GM06990 (cell line): ENCODE measurements at regions not wholly inside any gene's neighbourhood (a gene's known extent, or its start where the extent isn't known, plus 50 kb on each side); places are given as distances from the start of the nearest gene placed in this dataset.

Experiments
- DNase-seq: peaks from one replicate; pipeline ENCODE4 v3.0.0-alpha.2; 2011; ENCODE audit not compliant: insufficient read length; ENCODE audit errors: extremely low read depth
- H3K27me3 ChIP-seq: replicated peaks from 2 replicates; pipeline ENCODE4 v1.6.0; 2011; ENCODE audit warnings: low read length; ENCODE audit not compliant: control insufficient read depth, insufficient read depth
- H3K36me3 ChIP-seq: 2 replicates; pipeline ENCODE4 v1.5.1; 2011; ENCODE audit warnings: low read length; ENCODE audit not compliant: control insufficient read depth, insufficient read depth
- H3K4me3 ChIP-seq: replicated peaks from 2 replicates; pipeline ENCODE4 v1.5.1; 2011; ENCODE audit warnings: low read depth, mild to moderate bottlenecking, control low read depth, low read length
- TF ChIP-seq, protein P1 (sequence below): IDR thresholded peaks from 2 replicates; pipeline ENCODE4 v1.5.1; 2011; ENCODE audit warnings: low read length, control low read depth, mild to moderate bottlenecking, inconsistent platforms; ENCODE audit not compliant: insufficient read depth, poor library complexity, severe bottlenecking

DNA sequence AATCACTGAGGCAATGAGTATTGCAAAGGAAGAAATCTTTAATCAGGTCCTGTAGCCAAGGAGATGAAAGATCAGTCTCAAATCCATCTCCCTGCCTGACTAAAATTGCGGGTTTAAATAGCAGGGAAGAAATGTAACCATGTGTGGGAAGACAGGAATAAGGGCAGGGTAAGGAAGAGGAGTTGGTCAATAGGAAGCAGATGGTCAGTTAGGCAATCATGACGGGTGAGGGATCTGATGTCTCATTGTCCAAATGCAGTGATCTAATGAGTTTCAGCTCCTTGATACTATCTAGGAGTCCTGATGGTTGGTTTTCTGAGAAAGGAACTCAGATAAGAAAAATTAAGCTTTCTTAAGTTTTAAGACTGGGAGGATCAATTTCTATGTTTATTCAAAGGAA lies 200.8 kb downstream of the SPATA18 start:
- Histone ChIP-seq H3K4me3 (no peak overlapping the region), H3K36me3 (no peaks in the 10 kb centered on the region), H3K27me3 (no peaks in the 10 kb centered on the region)
- TF ChIP-seq, protein P1, sequence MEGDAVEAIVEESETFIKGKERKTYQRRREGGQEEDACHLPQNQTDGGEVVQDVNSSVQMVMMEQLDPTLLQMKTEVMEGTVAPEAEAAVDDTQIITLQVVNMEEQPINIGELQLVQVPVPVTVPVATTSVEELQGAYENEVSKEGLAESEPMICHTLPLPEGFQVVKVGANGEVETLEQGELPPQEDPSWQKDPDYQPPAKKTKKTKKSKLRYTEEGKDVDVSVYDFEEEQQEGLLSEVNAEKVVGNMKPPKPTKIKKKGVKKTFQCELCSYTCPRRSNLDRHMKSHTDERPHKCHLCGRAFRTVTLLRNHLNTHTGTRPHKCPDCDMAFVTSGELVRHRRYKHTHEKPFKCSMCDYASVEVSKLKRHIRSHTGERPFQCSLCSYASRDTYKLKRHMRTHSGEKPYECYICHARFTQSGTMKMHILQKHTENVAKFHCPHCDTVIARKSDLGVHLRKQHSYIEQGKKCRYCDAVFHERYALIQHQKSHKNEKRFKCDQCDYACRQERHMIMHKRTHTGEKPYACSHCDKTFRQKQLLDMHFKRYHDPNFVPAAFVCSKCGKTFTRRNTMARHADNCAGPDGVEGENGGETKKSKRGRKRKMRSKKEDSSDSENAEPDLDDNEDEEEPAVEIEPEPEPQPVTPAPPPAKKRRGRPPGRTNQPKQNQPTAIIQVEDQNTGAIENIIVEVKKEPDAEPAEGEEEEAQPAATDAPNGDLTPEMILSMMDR = no peak
- DNase-seq = no peak

DNA sequence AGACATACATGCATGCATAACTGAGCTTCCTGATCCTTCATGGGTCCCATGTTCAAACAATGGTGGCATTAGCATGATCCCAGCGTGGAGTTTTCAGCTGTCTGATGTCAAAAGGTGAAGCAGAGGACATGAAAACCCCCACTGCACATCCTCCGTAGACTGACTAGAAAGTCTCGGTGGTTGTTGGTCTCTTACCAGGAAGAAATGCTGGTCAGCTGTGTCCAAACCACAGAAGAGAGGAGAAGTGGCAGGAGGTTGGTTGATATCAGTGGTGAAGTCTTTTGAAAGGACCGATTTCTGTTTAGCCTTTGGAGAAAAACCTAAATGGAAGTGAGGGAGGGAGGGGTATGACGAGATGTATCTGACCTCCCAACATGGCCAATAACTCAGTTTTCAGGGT lies 201.9 kb downstream of the SPATA18 start:
- DNase-seq = no peak
- H3K36me3 ChIP-seq = no peaks in the 10 kb centered on the region
- TF ChIP-seq, protein P1 = no peak
- no peaks in the 10 kb centered on the region for H3K27me3 ChIP-seq
- no peak overlapping the region for H3K4me3 ChIP-seq

DNA sequence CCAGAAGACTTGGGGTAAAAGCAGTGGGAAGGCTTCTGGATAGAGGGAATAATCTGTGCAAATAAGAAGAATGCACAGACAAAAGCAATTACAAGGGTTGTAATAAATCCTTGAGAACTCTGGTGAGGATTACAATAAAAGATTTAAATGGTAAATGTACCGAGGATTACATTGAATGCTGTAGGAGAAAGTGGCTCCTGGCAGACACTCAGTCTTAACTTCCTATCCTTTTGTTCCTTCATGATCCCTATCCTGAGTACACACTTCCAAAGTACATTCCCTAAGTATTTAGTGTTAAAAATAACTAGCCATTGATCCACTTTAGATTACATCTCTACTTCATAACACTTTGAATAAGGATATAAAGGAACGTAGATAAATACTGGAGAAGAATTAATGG lies 205.4 kb downstream of the SPATA18 start:
- no peak for DNase-seq
- no peaks in the 10 kb centered on the region for H3K27me3 ChIP-seq
- H3K36me3 ChIP-seq = no peaks in the 10 kb centered on the region
- TF ChIP-seq, protein P1 = no peak
- H3K4me3 ChIP-seq = no peak overlapping the region

DNA sequence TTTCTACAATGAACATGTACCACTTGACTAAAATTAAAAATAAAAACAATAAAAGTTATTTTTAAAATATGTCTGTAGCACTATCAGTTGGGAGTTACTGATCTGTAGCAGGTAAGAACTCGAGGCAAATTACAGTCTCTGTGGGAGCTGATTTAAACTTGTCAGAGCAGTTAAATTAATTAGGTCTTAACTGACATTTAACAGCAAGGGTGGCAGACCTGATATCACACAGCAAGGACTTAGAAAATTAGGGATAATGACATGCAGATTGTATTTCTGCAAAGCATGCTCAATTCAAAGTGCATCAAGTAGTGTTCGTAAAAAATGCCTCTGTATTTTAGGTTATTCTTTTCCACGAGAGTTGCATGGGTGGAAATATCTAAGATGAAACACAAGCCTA lies 208.9 kb downstream of the SPATA18 start:
- TF ChIP-seq, protein P1 = no peak
- no peak overlapping the region for H3K4me3 ChIP-seq

DNA sequence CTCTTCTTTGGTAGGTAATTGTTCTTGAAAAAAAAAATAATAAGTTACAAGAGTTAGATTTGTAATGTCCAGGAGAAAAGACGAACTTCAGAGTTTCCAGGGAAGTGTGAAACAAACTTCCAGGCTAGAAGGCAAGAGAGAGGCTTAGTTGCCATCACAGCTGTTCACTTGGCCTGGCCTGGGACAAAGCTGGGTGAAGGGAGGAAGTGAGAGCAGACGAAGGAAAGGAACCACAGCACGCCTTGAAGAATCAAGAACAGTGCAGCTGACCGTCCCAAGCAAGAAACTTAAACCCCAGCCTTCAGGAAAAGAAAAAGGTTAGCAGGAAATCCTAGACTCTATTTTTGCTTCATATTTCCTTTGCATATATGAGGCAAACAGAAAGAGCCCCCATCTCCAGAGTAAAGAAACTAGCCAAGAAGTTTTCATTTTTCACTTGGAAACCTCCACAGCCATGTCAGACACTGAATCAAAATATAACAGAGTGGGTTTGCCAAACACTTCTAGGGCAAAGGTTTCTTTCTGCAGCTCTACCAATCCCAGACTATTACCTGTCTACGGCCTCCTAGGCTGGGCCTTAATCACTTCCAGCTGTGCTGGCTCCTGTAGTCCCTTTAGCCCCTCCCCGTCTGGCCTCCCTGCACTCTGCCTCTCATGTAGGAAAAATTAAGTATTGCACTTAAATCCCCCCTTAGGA lies 209.6 kb downstream of the SPATA18 start:
- Histone ChIP-seq H3K4me3 (no peak overlapping the region), H3K36me3 (no peaks in the 10 kb centered on the region), H3K27me3 (no peaks in the 10 kb centered on the region)
- TF ChIP-seq, protein P1 = no peak
- DNase-seq = no peak

More for the DNA sequence above, 208.9 kb downstream of the SPATA18 start:
- DNase-seq = no peak
- Histone ChIP-seq H3K27me3 (no peaks in the 10 kb centered on the region), H3K36me3 (no peaks in the 10 kb centered on the region)

DNA sequence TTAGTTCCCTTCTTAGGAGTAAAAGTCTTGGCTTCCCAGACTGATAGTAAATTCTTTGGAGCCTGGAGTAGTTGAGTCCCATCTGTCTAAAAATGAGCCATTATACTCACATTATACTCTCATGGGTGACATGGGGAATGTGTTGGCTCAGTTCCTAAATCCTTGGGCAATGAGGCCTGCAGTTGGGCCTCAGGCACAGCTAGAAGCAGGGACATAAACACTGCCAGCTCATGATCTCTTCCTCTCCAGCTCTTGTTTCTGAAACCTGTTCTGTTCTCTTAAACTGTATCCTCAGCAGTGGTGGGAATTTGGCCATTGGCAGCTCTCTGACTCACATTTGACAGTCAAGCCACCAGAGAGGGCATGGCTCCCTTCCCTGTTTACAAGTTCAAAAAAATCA lies 212.5 kb downstream of the SPATA18 start:
- no peak for DNase-seq
- no peaks in the 10 kb centered on the region for H3K36me3 ChIP-seq
- no peaks in the 10 kb centered on the region for H3K27me3 ChIP-seq
- TF ChIP-seq, protein P1 = no peak
- no peak overlapping the region for H3K4me3 ChIP-seq
